Gastroesophageal sphincter (tissue), 3 donors: ENCODE measurements at regions not wholly inside any gene's neighbourhood (a gene's known extent, or its start where the extent isn't known, plus 50 kb on each side); places are given as distances from the start of the nearest gene placed in this dataset.

Experiments
- CTCF ChIP-seq, 4 experiments: fragments of 200-600 bp in 2 of 4; fragments of 450-650 bp in 2 of 4; sonication (generic) in 1 of 4; IDR thresholded peaks; one replicate each; pipeline ENCODE4 v1.5.1; 2017 to 2019; ENCODE audit warnings: antibody characterized with exemption in 4 of 4, mild to moderate bottlenecking in 2 of 4, moderate library complexity in 2 of 4
- POLR2A ChIP-seq, 2 donors: fragments of 450-650 bp; IDR thresholded peaks; one replicate each; pipeline ENCODE4 v1.6.1; 2017; ENCODE audit warnings: antibody characterized with exemption in 2 of 2, mild to moderate bottlenecking in 2 of 2, moderate library complexity in 1 of 2
- POLR2AphosphoS5 ChIP-seq: sonication (generic); formaldehyde crosslinking; IDR thresholded peaks from one replicate; pipeline ENCODE4 v1.6.1; 2017; ENCODE audit warnings: antibody characterized with exemption

- TF ChIP-seq CTCF (IDR thresholded peaks at IDR 0.05) (no peak), POLR2A (IDR thresholded peaks at IDR 0.05) (no peak), POLR2AphosphoS5 (no peak)
Observed at GRCh38 chr7:85815526-85815925, 628.7 kb upstream of the SEMA3D start.
